Uterus (tissue), 2 donors: ENCODE measurements at regions not wholly inside any gene's neighbourhood (a gene's known extent, or its start where the extent isn't known, plus 50 kb on each side); places are given as distances from the start of the nearest gene placed in this dataset.

Experiments used
- CTCF ChIP-seq, 4 experiments: fragments of 200-600 bp in 2 of 4; fragments of 450-650 bp in 2 of 4; sonication (generic) in 2 of 4; IDR thresholded peaks; one replicate each; pipeline ENCODE4 v1.5.1; 2016 to 2019; ENCODE audit warnings: antibody characterized with exemption in 4 of 4, mild to moderate bottlenecking in 2 of 4, moderate library complexity in 1 of 4
- POLR2A ChIP-seq, 2 donors: fragments of 450-650 bp; IDR thresholded peaks; one replicate each; pipeline ENCODE4 v1.6.1; 2016; ENCODE audit warnings: antibody characterized with exemption in 2 of 2, mild to moderate bottlenecking in 1 of 2, moderate library complexity in 1 of 2

- TF ChIP-seq CTCF (IDR thresholded peaks at IDR 0.05) (no peak), POLR2A (IDR thresholded peaks at IDR 0.05) (no peak)
Observed at GRCh38 chr21:35197191-35197590, 148.1 kb upstream of the RUNX1 start.
